ENCODE measurements at regions not wholly inside any gene's neighbourhood (a gene's known extent, or its start where the extent isn't known, plus 50 kb on each side); places are given as distances from the start of the nearest gene placed in this dataset.
A peak's percentile ranks its signal among the peaks of the same experiment; 100 is the strongest.

GRCh38 chr3:73945541-73945940 is 320.8 kb upstream of the PDZRN3 start:
- H3K27ac ChIP-seq = no peak overlapping the region
- H3K9ac ChIP-seq = no peak overlapping the region
- H3K9me3 ChIP-seq = no peaks in the 10 kb centered on the region
- no peak overlapping the region for H3K4me2 ChIP-seq
- peaks cover 10% of the 10 kb centered on the region; the same call in 1 of the 2 replicates for H3K4me1 ChIP-seq
- no peaks in the 10 kb centered on the region for H4K20me1 ChIP-seq
- no peaks in the 10 kb centered on the region for H3K27me3 ChIP-seq
- no peak overlapping the region for H3K4me3 ChIP-seq
- TF ChIP-seq Cebpa-rat (IDR thresholded peaks at IDR 0.05) = no peak
- no peaks in the 10 kb centered on the region for H3K36me3 ChIP-seq

- H4K20me1 ChIP-seq = no peaks in the 10 kb centered on the region
- H3K9me3 ChIP-seq = no peaks in the 10 kb centered on the region
- TF ChIP-seq Cebpa-rat (IDR thresholded peaks at IDR 0.05) = no peak
- no peaks in the 10 kb centered on the region for H3K36me3 ChIP-seq
- no peak overlapping the region for H3K9ac ChIP-seq
- no peak overlapping the region for H3K27ac ChIP-seq
- no peaks in the 10 kb centered on the region for H3K27me3 ChIP-seq
- no peaks in the 10 kb centered on the region for H3K4me1 ChIP-seq
- H3K4me3 ChIP-seq = no peak overlapping the region
- no peak overlapping the region for H3K4me2 ChIP-seq
Observed at GRCh38 chr3:73939985-73940384, 315.2 kb upstream of the PDZRN3 start.

GRCh38 chr3:73933585-73933984 is 308.8 kb upstream of the PDZRN3 start:
- Histone ChIP-seq H3K9me3 (no peaks in the 10 kb centered on the region), H3K4me2 (peak overlapping the region; percentile 27; the same call in 1 of the 2 replicates), H3K4me3 (no peak overlapping the region), H3K27me3 (no peaks in the 10 kb centered on the region), H4K20me1 (no peaks in the 10 kb centered on the region), H3K36me3 (no peaks in the 10 kb centered on the region), H3K4me1 (peaks cover 8% of the 10 kb centered on the region), H3K27ac (no peak overlapping the region), H3K9ac (no peak overlapping the region)
- no peak for TF ChIP-seq Cebpa-rat (IDR thresholded peaks at IDR 0.05)

- Histone ChIP-seq H3K27ac (no peak overlapping the region), H3K9ac (no peak overlapping the region), H3K9me3 (no peaks in the 10 kb centered on the region), H4K20me1 (no peaks in the 10 kb centered on the region), H3K4me2 (no peak overlapping the region), H3K4me1 (no peaks in the 10 kb centered on the region), H3K4me3 (no peak overlapping the region), H3K27me3 (no peaks in the 10 kb centered on the region), H3K36me3 (no peaks in the 10 kb centered on the region)
- TF ChIP-seq Cebpa-rat (IDR thresholded peaks at IDR 0.05) = no peak
Observed at GRCh38 chr3:73927203-73927570, 302.4 kb upstream of the PDZRN3 start.

DNA sequence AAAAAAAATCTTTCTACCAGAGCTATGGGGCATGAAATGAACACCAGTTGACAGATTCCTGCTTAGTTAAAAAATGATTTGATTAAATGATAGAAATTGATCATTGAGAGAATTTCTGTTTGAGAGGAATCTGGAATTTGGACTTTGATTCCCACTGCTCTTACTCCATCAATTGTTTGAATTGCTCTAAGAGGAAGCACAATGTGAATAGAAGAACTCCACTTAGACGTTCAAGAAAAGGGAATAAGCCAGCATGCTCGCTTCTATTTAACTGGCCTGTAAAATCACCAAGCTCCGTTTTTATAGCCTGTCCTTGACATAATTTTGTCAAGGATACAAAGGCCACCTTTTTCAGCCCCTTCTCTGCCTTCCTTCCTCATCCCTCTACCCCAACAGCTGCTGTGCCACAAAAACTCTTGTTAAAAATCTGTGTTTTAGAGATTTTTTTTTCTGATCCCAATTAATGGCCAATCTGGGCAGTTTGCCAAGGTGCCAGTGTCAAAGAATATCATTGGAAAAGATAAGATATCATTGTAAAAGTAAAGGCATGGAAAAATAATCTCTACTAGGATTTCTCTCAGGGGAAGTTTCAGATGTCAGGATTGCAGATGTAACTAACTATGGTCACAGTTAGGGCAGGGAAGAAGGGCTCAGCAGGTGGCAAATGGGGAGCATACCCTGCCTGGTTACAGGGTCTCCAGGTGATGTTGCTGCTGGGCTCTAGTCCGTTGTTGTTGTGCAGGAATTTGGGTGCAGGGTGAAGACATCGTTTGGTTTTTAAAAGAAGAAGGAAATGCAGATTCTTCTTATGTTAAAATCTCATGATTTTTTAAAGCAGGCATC is 301.8 kb upstream of the PDZRN3 start:
- Histone ChIP-seq H3K27ac (no peak overlapping the region), H3K9me3 (peaks cover 5% of the 10 kb centered on the region; the same call in 1 of the 2 replicates), H3K4me2 (no peak overlapping the region), H4K20me1 (no peaks in the 10 kb centered on the region), H3K4me3 (no peak overlapping the region), H3K36me3 (no peaks in the 10 kb centered on the region), H3K4me1 (no peaks in the 10 kb centered on the region), H3K27me3 (no peaks in the 10 kb centered on the region), H3K9ac (no peak overlapping the region)
- TF ChIP-seq Cebpa-rat (IDR thresholded peaks at IDR 0.05) = no peak

DNA sequence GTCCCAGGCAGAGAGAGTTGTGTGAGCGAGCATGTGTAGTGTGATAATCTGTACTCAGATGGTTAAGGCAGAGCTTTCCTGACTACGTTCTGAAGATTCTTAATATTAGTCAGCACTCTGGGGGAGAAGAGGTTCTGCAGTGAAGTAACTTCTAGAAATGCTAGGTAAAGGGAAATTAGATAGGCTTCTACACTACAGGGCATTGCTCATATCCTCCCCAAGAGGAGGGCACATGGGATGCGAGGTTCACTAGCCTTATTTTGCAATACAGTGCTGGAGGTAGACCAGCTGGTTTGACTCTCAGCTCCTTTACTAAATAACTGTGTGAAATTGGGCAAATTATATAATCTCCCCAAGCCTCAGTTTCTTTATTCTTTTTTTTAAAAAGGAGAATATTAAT is 300.3 kb upstream of the PDZRN3 start:
- H3K9ac ChIP-seq = no peak overlapping the region
- no peak overlapping the region for H3K4me2 ChIP-seq
- H3K4me3 ChIP-seq = no peak overlapping the region
- no peaks in the 10 kb centered on the region for H3K4me1 ChIP-seq
- H3K9me3 ChIP-seq = peaks cover 5% of the 10 kb centered on the region; the same call in 1 of the 2 replicates
- H3K27me3 ChIP-seq = no peaks in the 10 kb centered on the region
- no peaks in the 10 kb centered on the region for H4K20me1 ChIP-seq
- no peaks in the 10 kb centered on the region for H3K36me3 ChIP-seq
- no peak for TF ChIP-seq Cebpa-rat (IDR thresholded peaks at IDR 0.05)
- H3K27ac ChIP-seq = no peak overlapping the region

- Histone ChIP-seq H3K36me3 (no peaks in the 10 kb centered on the region), H3K9ac (no peak overlapping the region), H4K20me1 (no peaks in the 10 kb centered on the region), H3K9me3 (peaks cover 5% of the 10 kb centered on the region; the same call in 1 of the 2 replicates), H3K4me3 (no peak overlapping the region), H3K27ac (no peak overlapping the region), H3K4me1 (no peaks in the 10 kb centered on the region), H3K27me3 (no peaks in the 10 kb centered on the region), H3K4me2 (no peak overlapping the region)
- no peak for TF ChIP-seq Cebpa-rat (IDR thresholded peaks at IDR 0.05)
Observed at GRCh38 chr3:73924048-73924447, 299.3 kb upstream of the PDZRN3 start.

DNA sequence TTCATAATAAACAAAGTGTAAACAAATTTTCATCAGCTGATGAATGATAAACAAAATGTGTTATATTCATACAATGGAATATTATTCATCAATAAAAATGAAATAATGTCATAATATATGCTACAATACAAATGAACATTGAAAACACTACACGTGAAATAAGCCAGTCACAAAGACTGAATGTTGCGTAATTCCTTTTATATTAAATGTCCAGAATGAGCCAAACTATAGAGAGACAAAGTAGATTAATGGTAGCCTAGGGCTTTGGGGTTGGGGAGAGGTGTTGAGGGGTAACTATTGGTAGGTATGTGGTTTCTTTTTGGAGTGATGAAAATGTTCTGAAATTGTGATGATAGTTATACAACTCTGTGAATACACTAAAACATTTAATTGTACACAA is 292.9 kb upstream of the PDZRN3 start:
- no peak overlapping the region for H3K27ac ChIP-seq
- H3K36me3 ChIP-seq = no peaks in the 10 kb centered on the region
- H3K27me3 ChIP-seq = no peaks in the 10 kb centered on the region
- H3K4me1 ChIP-seq = no peaks in the 10 kb centered on the region
- peaks cover 5% of the 10 kb centered on the region; the same call in 1 of the 2 replicates for H3K9me3 ChIP-seq
- no peak overlapping the region for H3K9ac ChIP-seq
- H4K20me1 ChIP-seq = no peaks in the 10 kb centered on the region
- TF ChIP-seq Cebpa-rat (IDR thresholded peaks at IDR 0.05) = peak; percentile 61; the same call in 1 of the 2 replicates
- no peak overlapping the region for H3K4me2 ChIP-seq
- no peak overlapping the region for H3K4me3 ChIP-seq

DNA sequence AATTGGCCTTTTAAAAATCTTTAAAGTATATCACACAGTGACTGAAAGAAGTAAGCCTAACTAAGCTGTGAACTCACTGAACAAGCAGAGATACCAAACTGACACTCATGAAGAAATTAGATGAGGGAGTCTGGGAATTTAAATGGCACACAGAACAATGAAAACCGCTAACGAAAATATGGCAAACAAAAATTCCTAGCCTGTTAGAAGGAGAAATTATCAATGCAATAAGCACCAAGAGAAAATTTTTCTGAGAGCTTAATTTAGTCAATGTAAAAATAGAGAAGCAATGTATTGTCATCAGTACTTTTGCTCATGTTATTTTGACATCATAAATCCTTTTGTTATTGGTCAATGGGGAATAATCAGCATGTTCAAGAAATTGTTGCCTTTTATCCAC is 291.1 kb upstream of the PDZRN3 start:
- no peaks in the 10 kb centered on the region for H3K4me1 ChIP-seq
- no peaks in the 10 kb centered on the region for H4K20me1 ChIP-seq
- H3K9ac ChIP-seq = no peak overlapping the region
- no peaks in the 10 kb centered on the region for H3K27me3 ChIP-seq
- no peak overlapping the region for H3K4me3 ChIP-seq
- no peaks in the 10 kb centered on the region for H3K36me3 ChIP-seq
- no peaks in the 10 kb centered on the region for H3K9me3 ChIP-seq
- no peak overlapping the region for H3K27ac ChIP-seq
- no peak overlapping the region for H3K4me2 ChIP-seq
- TF ChIP-seq Cebpa-rat (IDR thresholded peaks at IDR 0.05) = no peak

GRCh38 chr3:73908218-73908617 is 283.5 kb upstream of the PDZRN3 start:
- Histone ChIP-seq H3K4me2 (no peak overlapping the region), H3K36me3 (no peaks in the 10 kb centered on the region), H3K4me1 (no peaks in the 10 kb centered on the region), H3K9me3 (no peaks in the 10 kb centered on the region), H4K20me1 (no peaks in the 10 kb centered on the region), H3K27ac (no peak overlapping the region), H3K9ac (no peak overlapping the region), H3K4me3 (no peak overlapping the region), H3K27me3 (no peaks in the 10 kb centered on the region)
- TF ChIP-seq Cebpa-rat (IDR thresholded peaks at IDR 0.05) = no peak

Measured in BLaER1 (cell line).